ENCODE measurements at regions not wholly inside any gene's neighbourhood (a gene's known extent, or its start where the extent isn't known, plus 50 kb on each side); places are given as distances from the start of the nearest gene placed in this dataset.

DNA sequence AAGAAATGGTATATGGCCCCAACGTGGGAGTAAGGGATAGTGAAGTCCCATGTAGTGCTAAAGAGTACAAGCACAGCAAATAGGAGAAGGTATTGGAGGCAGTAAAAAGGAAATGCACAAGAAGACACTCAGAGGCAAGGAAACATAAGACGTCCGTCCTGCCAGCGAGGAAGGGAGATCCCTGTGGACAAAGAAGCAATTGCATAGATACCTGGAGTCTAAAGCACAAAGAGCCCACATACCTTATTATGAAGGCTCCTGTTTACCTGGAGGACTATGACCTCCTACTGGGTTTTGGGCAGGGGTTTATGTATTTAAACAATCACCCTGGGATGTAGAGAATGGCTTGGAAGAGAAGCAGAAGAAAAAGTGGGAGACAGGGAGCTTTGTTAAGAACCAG lies 341.2 kb upstream of the DCN start:
- TF ChIP-seq CTCF (conservative IDR thresholded peaks at IDR 0.05; ENCODE audit: low read depth, low read length) (no peak), EZH2 (IDR thresholded peaks at IDR 0.05; ENCODE audit: borderline replicate concordance, low read depth, low read length, poor library complexity, severe bottlenecking) (no peak)

All from A673 (cell line).